Activated T-cell treated with anti-CD3 and anti-CD28 coated beads, Interleukin-2, amount 50 U/mL, for 72 hours (primary cell): ENCODE measurements at regions not wholly inside any gene's neighbourhood (a gene's known extent, or its start where the extent isn't known, plus 50 kb on each side); places are given as distances from the start of the nearest gene placed in this dataset.

Experiments
- ATAC-seq, 2 donors: fragments of 150-1000 bp; cut with Tn5 transposase; replicated peaks in 1 of 2; 2 replicates each; pipeline ENCODE4 v1.10.0; 2021; ENCODE audit warnings: moderate library complexity in 2 of 2, mild to moderate bottlenecking in 1 of 2
- DNase-seq, 2 donors: peaks; one replicate each; pipeline ENCODE4 v3.0.0; 2021 to 2022; ENCODE audit warnings: mixed read lengths in 1 of 2
- H3K27ac Mint-ChIP-seq: one replicate; pipeline ENCODE4 v1.8.0; 2022; ENCODE audit warnings: mild to moderate bottlenecking, moderate library complexity, mixed read lengths
- H3K27me3 Mint-ChIP-seq: one replicate; pipeline ENCODE4 v1.8.0; 2022; ENCODE audit warnings: low read depth, mixed read lengths
- H3K36me3 Mint-ChIP-seq, 2 donors: one replicate each; pipeline ENCODE4 v1.8.0; 2022; ENCODE audit warnings: mixed read lengths in 2 of 2, mild to moderate bottlenecking in 1 of 2; ENCODE audit not compliant: insufficient read depth in 2 of 2
- H3K4me1 Mint-ChIP-seq: one replicate; pipeline ENCODE4 v1.8.0; 2022; ENCODE audit warnings: low read depth, mixed read lengths
- H3K4me3 Mint-ChIP-seq, 2 donors: one replicate each; pipeline ENCODE4 v1.8.0; 2022; ENCODE audit warnings: mild to moderate bottlenecking in 2 of 2, mixed read lengths in 2 of 2, moderate library complexity in 2 of 2
- H3K9me3 Mint-ChIP-seq, 2 donors: one replicate each; pipeline ENCODE4 v1.8.0; 2022; ENCODE audit warnings: mixed read lengths in 2 of 2

DNA sequence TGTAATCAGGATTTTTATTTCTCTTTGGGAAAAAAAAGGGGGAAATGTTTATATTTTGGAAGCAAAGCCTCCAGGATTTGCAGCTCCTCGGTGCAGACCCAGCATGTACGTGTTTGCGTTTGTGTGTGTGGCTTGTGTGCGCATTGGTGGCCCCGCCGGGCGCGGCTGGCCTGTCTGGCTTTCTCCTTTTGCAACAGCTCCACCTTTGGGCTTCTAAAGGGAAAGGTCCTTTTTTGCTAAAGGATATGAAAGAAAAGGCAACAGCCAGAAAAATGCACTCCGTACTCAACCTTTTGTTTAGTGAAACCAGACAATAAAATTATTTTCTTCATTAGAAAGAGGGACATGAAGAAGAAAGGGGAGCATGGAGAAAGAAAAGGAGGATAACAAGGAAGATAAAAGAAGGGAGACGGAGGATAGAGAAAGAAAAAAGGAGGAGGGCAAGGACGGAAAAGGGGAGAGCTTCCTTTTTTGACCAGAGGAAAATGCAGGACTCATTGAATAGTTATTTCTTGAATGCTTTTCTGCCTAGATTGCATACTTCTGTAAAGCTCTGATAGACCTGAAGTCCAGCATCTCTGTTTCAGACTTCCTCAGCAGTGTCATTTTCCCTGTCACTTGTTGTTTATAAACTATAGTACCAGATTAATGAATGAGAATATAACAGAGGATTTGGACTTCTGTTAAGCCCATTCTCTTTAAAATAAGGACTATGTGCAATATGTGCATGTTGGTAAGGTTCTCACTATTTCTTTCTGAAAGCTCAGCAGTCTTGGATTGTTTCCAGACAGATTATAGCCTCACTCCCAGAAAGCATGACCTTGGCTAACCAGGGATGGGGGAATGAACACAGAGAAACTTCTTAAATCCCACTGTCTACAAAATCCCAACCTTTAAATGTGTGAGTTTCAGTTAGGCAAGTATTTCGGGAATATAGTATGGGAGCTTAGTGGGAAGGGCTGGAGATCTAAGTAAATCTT is 563.1 kb upstream of the PIK3C3 start:
- H3K9me3 Mint-ChIP-seq, result peaks cover 0 to under 1% of the 10 kb centered on the region in 2 donors
- H3K4me3 Mint-ChIP-seq, result no peak overlapping the region
- DNase-seq, result peak in 1 of 2 donors; percentile 2
- ATAC-seq, result no peak
- H3K27ac Mint-ChIP-seq, result no peak overlapping the region
- H3K36me3 Mint-ChIP-seq, result no peaks in the 10 kb centered on the region
- no peaks in the 10 kb centered on the region for H3K4me1 Mint-ChIP-seq
- H3K27me3 Mint-ChIP-seq, result peaks cover 14% of the 10 kb centered on the region

GRCh38 chr18:41390309-41390708 is 564.7 kb upstream of the PIK3C3 start:
- Mint-ChIP-seq H3K27me3 (peaks cover 14% of the 10 kb centered on the region), H3K4me1 (no peaks in the 10 kb centered on the region), H3K27ac (no peak overlapping the region), H3K4me3 (no peak overlapping the region), H3K9me3 (peaks cover 2% of the 10 kb centered on the region in 2 donors), H3K36me3 (no peaks in the 10 kb centered on the region)
- DNase-seq (no peak), ATAC-seq (no peak)

GRCh38 chr18:41378598-41378997 is 576.4 kb upstream of the PIK3C3 start:
- Mint-ChIP-seq H3K27ac (no peak overlapping the region), H3K4me1 (no peaks in the 10 kb centered on the region), H3K27me3 (no peaks in the 10 kb centered on the region), H3K36me3 (peaks cover 0 to 1% of the 10 kb centered on the region in 2 donors), H3K9me3 (peaks cover 0 to 9% of the 10 kb centered on the region in 2 donors), H3K4me3 (no peak overlapping the region)
- ATAC-seq (no peak), DNase-seq (no peak)

DNA sequence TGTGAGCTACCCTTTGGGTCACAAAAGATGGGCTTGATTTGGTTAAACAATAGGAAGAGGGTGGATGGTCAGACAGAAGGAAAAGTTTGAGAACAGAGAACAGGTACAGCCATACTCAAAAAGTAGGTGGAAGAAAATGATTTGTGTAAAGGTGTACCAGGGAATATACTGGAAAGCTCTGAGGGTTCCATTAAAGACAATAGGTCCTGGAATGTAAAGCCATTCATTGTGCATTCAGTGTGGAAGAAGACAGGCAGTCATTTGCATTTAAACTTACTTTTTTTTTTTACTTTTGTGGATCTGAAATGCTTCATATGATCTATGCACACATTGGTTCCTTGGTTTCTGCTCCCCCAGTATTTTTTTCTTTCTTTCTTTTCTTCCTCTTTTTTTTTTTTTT is 581.4 kb upstream of the PIK3C3 start:
- ATAC-seq (no peak), DNase-seq (no peak)
- peaks cover 4 to 11% of the 10 kb centered on the region in 2 donors for H3K9me3 Mint-ChIP-seq
- no peak overlapping the region for H3K27ac Mint-ChIP-seq
- H3K36me3 Mint-ChIP-seq, result no peaks in the 10 kb centered on the region
- no peaks in the 10 kb centered on the region for H3K4me1 Mint-ChIP-seq
- H3K27me3 Mint-ChIP-seq, result no peaks in the 10 kb centered on the region
- H3K4me3 Mint-ChIP-seq, result no peak overlapping the region

DNA sequence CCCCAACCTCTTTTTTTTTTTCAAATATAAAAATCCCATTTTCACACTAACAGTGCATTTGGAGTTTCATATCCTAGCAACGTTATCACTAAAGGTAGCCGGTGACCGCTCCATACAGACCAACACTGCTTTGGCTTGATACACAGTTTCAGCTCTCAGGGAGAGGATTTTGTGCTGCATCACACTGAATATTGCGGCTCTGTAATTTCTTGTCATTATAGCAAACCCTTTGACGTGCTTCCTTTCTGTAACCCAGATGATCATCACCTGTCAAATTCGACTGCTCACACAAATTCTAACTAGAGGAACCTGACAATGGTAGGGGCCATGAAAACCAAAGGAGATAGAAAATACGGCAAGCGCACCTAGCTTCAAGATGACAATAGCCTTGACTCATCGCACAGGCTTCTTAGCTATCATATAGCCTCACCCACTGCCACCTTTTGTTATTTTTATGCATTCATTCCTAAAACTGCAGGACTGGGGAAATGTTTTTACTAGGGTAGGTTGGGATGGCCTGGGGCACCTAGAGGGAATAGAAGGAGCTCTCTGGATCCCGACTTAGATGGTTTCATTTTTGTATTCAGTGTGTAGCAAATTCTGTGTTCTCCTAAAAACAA is 582.9 kb upstream of the PIK3C3 start:
- Mint-ChIP-seq H3K27ac (no peak overlapping the region), H3K4me1 (no peaks in the 10 kb centered on the region), H3K36me3 (no peaks in the 10 kb centered on the region), H3K9me3 (peaks cover 4 to 11% of the 10 kb centered on the region in 2 donors), H3K4me3 (no peak overlapping the region), H3K27me3 (no peaks in the 10 kb centered on the region)
- ATAC-seq (no peak), DNase-seq (no peak)

DNA sequence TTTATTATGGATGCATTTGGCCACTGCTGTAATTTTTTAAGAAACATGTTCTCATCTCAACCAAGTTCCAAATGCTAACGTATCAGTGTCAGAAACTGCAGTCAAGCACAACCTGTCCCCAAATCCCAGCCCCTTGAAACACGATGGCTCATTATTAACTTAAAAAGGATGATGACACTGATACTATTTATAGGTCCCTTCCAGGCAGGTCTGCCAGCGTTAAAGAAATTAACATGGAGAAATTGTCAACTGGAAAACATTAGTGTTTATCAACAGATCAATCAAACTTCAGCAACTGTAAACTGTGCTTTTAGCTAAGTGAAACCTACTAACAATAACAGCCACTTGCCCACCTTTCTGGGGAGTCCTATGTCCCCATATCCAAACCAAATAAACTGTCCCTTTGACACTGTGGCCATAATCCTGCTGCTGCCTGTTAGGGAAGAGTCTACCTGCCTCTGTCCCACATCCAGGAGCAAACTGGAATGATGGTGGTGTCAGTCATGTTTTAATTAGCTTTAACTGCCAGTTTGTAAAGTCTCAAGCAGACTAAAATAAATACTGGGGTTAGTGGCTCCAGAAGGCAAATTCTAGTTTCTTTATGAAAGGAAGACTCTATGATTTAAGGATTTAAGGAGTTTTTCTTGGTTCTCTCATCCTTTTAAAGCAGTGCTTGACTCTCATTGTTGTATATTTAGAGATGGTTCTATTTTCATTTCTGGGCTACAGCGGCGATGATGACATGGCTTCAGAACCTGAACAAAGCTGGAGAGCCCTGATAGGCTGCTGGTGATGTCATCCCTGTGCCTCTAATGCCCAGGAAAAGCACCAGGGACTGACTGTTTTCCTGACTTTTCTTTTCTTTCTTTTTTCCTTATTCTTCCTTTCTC is 583.6 kb upstream of the PIK3C3 start:
- H3K9me3 Mint-ChIP-seq, result peaks cover 4 to 8% of the 10 kb centered on the region in 2 donors
- no peaks in the 10 kb centered on the region for H3K27me3 Mint-ChIP-seq
- no peaks in the 10 kb centered on the region for H3K4me1 Mint-ChIP-seq
- no peaks in the 10 kb centered on the region for H3K36me3 Mint-ChIP-seq
- ATAC-seq, result no peak
- DNase-seq, result no peak
- no peak overlapping the region for H3K27ac Mint-ChIP-seq
- H3K4me3 Mint-ChIP-seq, result no peak overlapping the region

DNA sequence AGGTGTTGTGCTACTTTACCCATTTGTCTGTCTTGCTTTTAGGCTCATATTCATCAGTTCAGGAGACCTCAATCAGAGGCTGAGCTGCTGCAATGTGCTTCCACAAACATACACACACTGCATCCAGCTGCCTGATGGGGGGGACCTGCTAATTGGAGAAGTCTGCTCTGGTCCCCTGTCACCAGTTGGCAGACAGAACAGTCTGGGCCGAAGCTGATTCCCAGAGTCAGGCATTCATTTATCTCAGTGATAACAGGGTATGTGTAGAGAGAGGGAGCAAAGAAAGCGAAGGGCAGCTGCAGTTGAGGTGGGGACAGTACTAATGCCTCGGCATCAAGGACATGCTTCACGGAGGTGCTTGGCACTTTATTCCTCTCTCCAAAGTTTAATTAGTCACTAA is 584.3 kb upstream of the PIK3C3 start:
- H3K36me3 Mint-ChIP-seq, result no peaks in the 10 kb centered on the region
- H3K4me3 Mint-ChIP-seq, result no peak overlapping the region
- no peaks in the 10 kb centered on the region for H3K27me3 Mint-ChIP-seq
- ATAC-seq (no peak), DNase-seq (no peak)
- H3K9me3 Mint-ChIP-seq, result peaks cover 4 to 5% of the 10 kb centered on the region in 2 donors
- no peaks in the 10 kb centered on the region for H3K4me1 Mint-ChIP-seq
- H3K27ac Mint-ChIP-seq, result no peak overlapping the region

GRCh38 chr18:41357708-41358107 is 597.3 kb upstream of the PIK3C3 start:
- H3K4me3 Mint-ChIP-seq, result no peak overlapping the region
- H3K4me1 Mint-ChIP-seq, result no peaks in the 10 kb centered on the region

GRCh38 chr18:41353777-41354528 is 601.1 kb upstream of the PIK3C3 start:
- ATAC-seq, result no peak
- peaks cover 0 to 2% of the 10 kb centered on the region in 2 donors for H3K36me3 Mint-ChIP-seq
- H3K4me3 Mint-ChIP-seq, result no peak overlapping the region
- no peak overlapping the region for H3K27ac Mint-ChIP-seq
- peaks cover 9 to 12% of the 10 kb centered on the region in 2 donors for H3K9me3 Mint-ChIP-seq
- DNase-seq, result no peak
- no peaks in the 10 kb centered on the region for H3K27me3 Mint-ChIP-seq
- H3K4me1 Mint-ChIP-seq, result no peaks in the 10 kb centered on the region

More at GRCh38 chr18:41357708-41358107, 597.3 kb upstream of the PIK3C3 start:
- H3K36me3 Mint-ChIP-seq, result peaks cover 2 to 3% of the 10 kb centered on the region in 2 donors
- no peak overlapping the region for H3K27ac Mint-ChIP-seq
- DNase-seq (no peak), ATAC-seq (no peak)
- H3K27me3 Mint-ChIP-seq, result no peaks in the 10 kb centered on the region
- peaks cover 15 to 19% of the 10 kb centered on the region in 2 donors for H3K9me3 Mint-ChIP-seq

- Mint-ChIP-seq H3K27ac (no peak overlapping the region), H3K9me3 (peaks cover 2 to 8% of the 10 kb centered on the region in 2 donors), H3K27me3 (no peaks in the 10 kb centered on the region), H3K4me3 (no peak overlapping the region), H3K4me1 (no peaks in the 10 kb centered on the region), H3K36me3 (no peaks in the 10 kb centered on the region)
- no peak for DNase-seq
- ATAC-seq, result no peak
Measured at GRCh38 chr18:41351430-41351829, 603.6 kb upstream of the PIK3C3 start.

GRCh38 chr18:41347057-41347456 is 608.0 kb upstream of the PIK3C3 start:
- Mint-ChIP-seq H3K9me3 (peaks cover 2 to 6% of the 10 kb centered on the region in 2 donors), H3K4me3 (no peak overlapping the region), H3K36me3 (no peaks in the 10 kb centered on the region), H3K27me3 (no peaks in the 10 kb centered on the region), H3K4me1 (no peaks in the 10 kb centered on the region), H3K27ac (no peak overlapping the region)
- ATAC-seq, result no peak
- no peak for DNase-seq

DNA sequence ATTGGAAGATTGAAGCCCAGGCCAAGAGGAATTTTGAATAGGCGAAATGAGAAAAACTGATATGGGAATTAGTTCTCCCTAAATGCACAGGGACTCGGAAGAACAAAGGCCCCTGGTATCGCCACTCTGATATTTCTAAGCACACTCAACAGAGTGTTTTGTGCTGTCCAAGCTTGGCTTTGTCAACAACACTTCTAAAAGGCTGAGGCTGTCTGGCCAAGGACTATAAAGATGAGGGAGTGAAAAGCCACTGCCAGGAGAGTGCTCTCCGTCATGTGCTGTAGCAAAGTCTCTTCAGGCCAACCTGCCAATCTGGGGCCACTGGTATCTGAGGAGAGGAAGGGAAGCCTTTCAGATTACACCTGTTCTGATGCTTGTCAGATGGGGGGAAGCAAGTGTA is 611.2 kb upstream of the PIK3C3 start:
- H3K36me3 Mint-ChIP-seq, result peaks cover 0 to 2% of the 10 kb centered on the region in 2 donors
- ATAC-seq, result no peak
- H3K4me1 Mint-ChIP-seq, result no peaks in the 10 kb centered on the region
- no peak overlapping the region for H3K4me3 Mint-ChIP-seq
- no peaks in the 10 kb centered on the region for H3K27me3 Mint-ChIP-seq
- no peak for DNase-seq
- no peak overlapping the region for H3K27ac Mint-ChIP-seq
- peaks cover 4 to 13% of the 10 kb centered on the region in 2 donors for H3K9me3 Mint-ChIP-seq
